Esophagus squamous epithelium (tissue), 5 donors: ENCODE measurements at regions not wholly inside any gene's neighbourhood (a gene's known extent, or its start where the extent isn't known, plus 50 kb on each side); places are given as distances from the start of the nearest gene placed in this dataset.

Experiments used
- DNase-seq: peaks from one replicate; lab custom pipeline; 2025; lab: John Stamatoyannopoulos, UW
- H3K27ac ChIP-seq, 4 donors: fragments of 200-600 bp; sonication (generic); one replicate each; pipeline ENCODE4 v1.5.1; 2016 to 2019; ENCODE audit warnings: mild to moderate bottlenecking in 1 of 4
- H3K27me3 ChIP-seq, 4 donors: fragments of 200-600 bp; sonication (generic); 1 replicate in 3 of 4; 2 replicates in 1 of 4; pipeline versions ENCODE4 v1.5.1 to v1.6.0; 2017 to 2021; ENCODE audit warnings: antibody characterized with exemption in 1 of 4
- H3K36me3 ChIP-seq, 3 donors: fragments of 200-600 bp; sonication (generic); one replicate each; pipeline ENCODE4 v1.5.1; 2016 to 2019
- H3K4me1 ChIP-seq, 3 donors: fragments of 200-600 bp; sonication (generic); one replicate each; pipeline ENCODE4 v1.5.1; 2017 to 2019
- H3K4me3 ChIP-seq, 4 donors: fragments of 200-600 bp; sonication (generic); 1 replicate in 3 of 4; 2 replicates in 1 of 4; pipeline ENCODE4 v1.5.1; 2016 to 2019; ENCODE audit warnings: mild to moderate bottlenecking in 2 of 4, moderate library complexity in 1 of 4
- H3K9me3 ChIP-seq, 3 donors: fragments of 200-600 bp; sonication (generic); one replicate each; pipeline ENCODE4 v1.5.1; 2016 to 2019
- CTCF ChIP-seq, 6 experiments: fragments of 450-650 bp in 4 of 6; fragments of 200-600 bp in 2 of 6; sonication (generic) in 2 of 6; IDR thresholded peaks; one replicate each; pipeline ENCODE4 v1.5.1; 2016 to 2019; ENCODE audit warnings: antibody characterized with exemption in 6 of 6, mild to moderate bottlenecking in 4 of 6, moderate library complexity in 4 of 6
- POLR2A ChIP-seq, 4 donors: fragments of 450-650 bp; IDR thresholded peaks; one replicate each; pipeline ENCODE4 v1.6.1; 2017; ENCODE audit warnings: antibody characterized with exemption in 4 of 4, mild to moderate bottlenecking in 4 of 4, moderate library complexity in 3 of 4
- WGBS, 2 donors: methylation state at CpG; one replicate each; pipeline ENCODE4 v1.1.5; 2018; 5-methylcytosine and 5-hydroxymethylcytosine counted together
- intact Hi-C: fragments of 100-400 bp; cut with DNase I; formaldehyde crosslinking; loops from one replicate; pipeline ENCODE4 v1.15.0; 2022
- donor health status: DM: yes; HTN: yes; CAD: no.

GRCh38 chr12:85523197-85523596 is 243.2 kb downstream of the ALX1 start:
- 42 to 61% methylated on average over 2 of the region's 2 CpGs for WGBS, 2 donors
- Histone ChIP-seq H3K4me1 (peaks cover 0 to 4% (median 0%) of the 10 kb centered on the region in 3 donors), H3K9me3 (no peaks in the 10 kb centered on the region), H3K36me3 (no peaks in the 10 kb centered on the region), H3K27ac (no peak overlapping the region), H3K27me3 (no peaks in the 10 kb centered on the region), H3K4me3 (no peak overlapping the region)
- intact Hi-C loops: no loop called here
- TF ChIP-seq CTCF (IDR thresholded peaks at IDR 0.05): no peak
- no peak for TF ChIP-seq POLR2A (IDR thresholded peaks at IDR 0.05)
- DNase-seq: no peak

- 48 to 57% methylated on average over 1 to 2 of the region's 2 CpGs for WGBS, 2 donors
- no peak overlapping the region for H3K4me3 ChIP-seq
- no peaks in the 10 kb centered on the region for H3K36me3 ChIP-seq
- peaks cover 0 to 4% (median 0%) of the 10 kb centered on the region in 3 donors for H3K4me1 ChIP-seq
- no peak for TF ChIP-seq CTCF (IDR thresholded peaks at IDR 0.05)
- no peak for TF ChIP-seq POLR2A (IDR thresholded peaks at IDR 0.05)
- intact Hi-C loops: no loop called here
- H3K27me3 ChIP-seq: no peaks in the 10 kb centered on the region
- H3K9me3 ChIP-seq: no peaks in the 10 kb centered on the region
- no peak overlapping the region for H3K27ac ChIP-seq
- DNase-seq: no peak
Observed at GRCh38 chr12:85527192-85527591, 247.2 kb downstream of the ALX1 start.

GRCh38 chr12:85529896-85530295 is 249.9 kb downstream of the ALX1 start:
- H3K27ac ChIP-seq: no peak overlapping the region
- H3K4me1 ChIP-seq: no peaks in the 10 kb centered on the region
- TF ChIP-seq CTCF (IDR thresholded peaks at IDR 0.05): no peak
- no peak for TF ChIP-seq POLR2A (IDR thresholded peaks at IDR 0.05)
- H3K36me3 ChIP-seq: no peaks in the 10 kb centered on the region
- 84 to 96% methylated on average over 1 of the region's 1 CpG for WGBS, 2 donors
- no peak for DNase-seq
- no peaks in the 10 kb centered on the region for H3K27me3 ChIP-seq
- no peaks in the 10 kb centered on the region for H3K9me3 ChIP-seq
- intact Hi-C loops: no loop called here
- H3K4me3 ChIP-seq: no peak overlapping the region

GRCh38 chr12:85530456-85530855 is 250.4 kb downstream of the ALX1 start:
- H3K9me3 ChIP-seq: no peaks in the 10 kb centered on the region
- H3K4me1 ChIP-seq: no peaks in the 10 kb centered on the region
- no peak for TF ChIP-seq CTCF (IDR thresholded peaks at IDR 0.05)
- no peak for TF ChIP-seq POLR2A (IDR thresholded peaks at IDR 0.05)
- H3K27me3 ChIP-seq: no peaks in the 10 kb centered on the region
- no peaks in the 10 kb centered on the region for H3K36me3 ChIP-seq
- 78 to 85% methylated on average over 4 of the region's 4 CpGs for WGBS, 2 donors
- DNase-seq: no peak
- intact Hi-C loops: no loop called here
- H3K4me3 ChIP-seq: no peak overlapping the region
- H3K27ac ChIP-seq: no peak overlapping the region

GRCh38 chr12:85531341-85531740 is 251.3 kb downstream of the ALX1 start:
- intact Hi-C loops: no loop called here
- Histone ChIP-seq H3K9me3 (no peaks in the 10 kb centered on the region), H3K27me3 (no peaks in the 10 kb centered on the region), H3K4me3 (no peak overlapping the region), H3K27ac (no peak overlapping the region), H3K36me3 (no peaks in the 10 kb centered on the region), H3K4me1 (no peaks in the 10 kb centered on the region)
- no peak for TF ChIP-seq CTCF (IDR thresholded peaks at IDR 0.05)
- TF ChIP-seq POLR2A (IDR thresholded peaks at IDR 0.05): no peak
- WGBS, 2 donors: 15 to 24% methylated on average over 1 of the region's 1 CpG
- DNase-seq: no peak
